AG09309 (cell line): ENCODE measurements at regions not wholly inside any gene's neighbourhood (a gene's known extent, or its start where the extent isn't known, plus 50 kb on each side); places are given as distances from the start of the nearest gene placed in this dataset.

Source experiments
- DNase-seq: peaks from one replicate; pipeline ENCODE4 v3.0.0-alpha.2; 2010; ENCODE audit warnings: low read depth
- H3K4me3 ChIP-seq: 2 replicates; pipeline ENCODE4 v1.5.1; 2011; ENCODE audit warnings: mild to moderate bottlenecking, low read depth, low read length, moderate library complexity; ENCODE audit not compliant: control insufficient read depth
- TF ChIP-seq, protein P1 (sequence below): IDR thresholded peaks from 2 replicates; pipeline ENCODE4 v1.5.1; 2011; ENCODE audit warnings: mild to moderate bottlenecking, low read depth, low read length, inconsistent platforms; ENCODE audit not compliant: insufficient read depth, control insufficient read depth; ENCODE audit errors: missing control alignments

DNA sequence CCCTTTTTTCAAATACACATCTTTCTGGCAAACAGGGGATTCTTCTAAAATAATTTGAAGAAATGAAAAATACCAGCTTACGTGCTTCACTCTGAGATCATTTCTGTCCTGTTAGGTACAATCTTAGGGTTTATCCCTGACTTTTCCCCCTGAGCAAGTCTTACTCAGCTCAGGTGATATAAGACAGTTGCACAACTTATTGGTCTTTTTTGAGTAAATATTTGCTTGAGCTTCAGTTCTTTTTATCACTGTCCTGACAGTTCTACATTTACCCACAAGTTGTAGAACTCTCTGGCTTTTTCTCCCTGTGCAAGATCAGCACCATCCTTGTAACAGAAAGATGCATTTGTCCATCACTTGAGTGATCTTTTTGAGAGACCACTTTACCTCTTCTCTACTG, 84.9 kb downstream of the MID1IP1 start:
- DNase-seq: no peak
- TF ChIP-seq, protein P1, sequence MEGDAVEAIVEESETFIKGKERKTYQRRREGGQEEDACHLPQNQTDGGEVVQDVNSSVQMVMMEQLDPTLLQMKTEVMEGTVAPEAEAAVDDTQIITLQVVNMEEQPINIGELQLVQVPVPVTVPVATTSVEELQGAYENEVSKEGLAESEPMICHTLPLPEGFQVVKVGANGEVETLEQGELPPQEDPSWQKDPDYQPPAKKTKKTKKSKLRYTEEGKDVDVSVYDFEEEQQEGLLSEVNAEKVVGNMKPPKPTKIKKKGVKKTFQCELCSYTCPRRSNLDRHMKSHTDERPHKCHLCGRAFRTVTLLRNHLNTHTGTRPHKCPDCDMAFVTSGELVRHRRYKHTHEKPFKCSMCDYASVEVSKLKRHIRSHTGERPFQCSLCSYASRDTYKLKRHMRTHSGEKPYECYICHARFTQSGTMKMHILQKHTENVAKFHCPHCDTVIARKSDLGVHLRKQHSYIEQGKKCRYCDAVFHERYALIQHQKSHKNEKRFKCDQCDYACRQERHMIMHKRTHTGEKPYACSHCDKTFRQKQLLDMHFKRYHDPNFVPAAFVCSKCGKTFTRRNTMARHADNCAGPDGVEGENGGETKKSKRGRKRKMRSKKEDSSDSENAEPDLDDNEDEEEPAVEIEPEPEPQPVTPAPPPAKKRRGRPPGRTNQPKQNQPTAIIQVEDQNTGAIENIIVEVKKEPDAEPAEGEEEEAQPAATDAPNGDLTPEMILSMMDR: no peak
- no peak overlapping the region for H3K4me3 ChIP-seq

DNA sequence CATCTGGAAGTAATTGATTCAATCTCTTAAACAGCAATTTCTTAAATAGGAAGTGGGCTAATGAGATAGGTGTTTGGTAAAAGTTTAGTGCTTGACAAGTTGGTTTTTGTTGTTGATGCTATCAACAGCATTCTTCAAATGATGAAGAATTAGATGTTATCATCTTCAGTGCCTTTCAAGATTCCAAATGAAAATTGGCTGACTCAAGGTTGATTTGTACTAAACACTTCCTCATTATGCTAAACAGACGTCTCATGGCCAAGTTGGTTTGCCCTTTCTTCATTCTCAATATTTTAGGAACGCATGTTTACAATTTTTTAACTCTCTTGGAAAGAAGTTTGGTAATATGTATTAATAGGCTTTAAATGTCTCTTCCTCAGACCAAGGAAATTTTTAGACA, 86.0 kb downstream of the MID1IP1 start:
- TF ChIP-seq, protein P1: no peak
- H3K4me3 ChIP-seq: no peak overlapping the region
- no peak for DNase-seq

GRCh38 chrX:38890326-38890725, 89.1 kb downstream of the MID1IP1 start:
- no peak overlapping the region for H3K4me3 ChIP-seq
- DNase-seq: no peak
- TF ChIP-seq, protein P1: no peak

GRCh38 chrX:38890963-38891362, 89.7 kb downstream of the MID1IP1 start:
- H3K4me3 ChIP-seq: no peak overlapping the region
- DNase-seq: no peak
- TF ChIP-seq, protein P1: no peak

DNA sequence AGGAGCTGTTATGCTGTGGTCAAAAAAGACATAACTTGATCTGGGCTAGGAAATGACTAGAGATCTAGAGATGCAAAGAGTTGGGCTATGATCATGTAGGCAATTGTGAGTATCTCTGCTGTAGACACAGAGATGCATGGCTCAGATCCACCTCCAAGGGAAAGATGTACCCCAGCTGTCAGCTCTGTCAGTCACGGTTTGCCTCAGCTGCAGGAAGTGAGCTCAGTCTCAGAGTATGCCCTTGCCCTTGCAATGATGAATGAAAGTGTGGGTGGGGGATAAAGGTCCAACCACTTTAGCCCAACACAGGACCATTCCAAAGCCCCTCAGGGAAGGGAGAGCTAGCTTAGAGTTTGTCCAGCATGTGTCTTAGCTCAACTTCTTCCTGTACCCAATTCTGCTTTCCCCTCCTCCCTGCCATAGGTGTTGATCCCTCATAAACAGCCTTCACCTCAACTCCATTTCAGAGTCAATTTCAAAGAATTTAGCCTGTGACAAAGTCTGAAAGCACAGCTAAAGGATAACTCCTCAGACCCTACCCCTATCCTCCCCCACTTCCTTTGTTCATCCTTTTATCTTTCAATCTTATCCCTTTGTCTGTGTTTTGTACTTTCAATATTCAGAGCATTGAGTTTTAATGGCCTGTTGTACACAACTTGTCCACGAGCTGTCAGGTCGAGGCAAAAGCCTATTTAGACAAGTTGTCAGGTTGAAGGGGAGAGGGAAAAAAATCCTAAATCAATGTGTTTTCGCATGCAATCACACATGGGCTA, 90.6 kb downstream of the MID1IP1 start:
- no peak overlapping the region for H3K4me3 ChIP-seq
- TF ChIP-seq, protein P1: no peak
- no peak for DNase-seq

DNA sequence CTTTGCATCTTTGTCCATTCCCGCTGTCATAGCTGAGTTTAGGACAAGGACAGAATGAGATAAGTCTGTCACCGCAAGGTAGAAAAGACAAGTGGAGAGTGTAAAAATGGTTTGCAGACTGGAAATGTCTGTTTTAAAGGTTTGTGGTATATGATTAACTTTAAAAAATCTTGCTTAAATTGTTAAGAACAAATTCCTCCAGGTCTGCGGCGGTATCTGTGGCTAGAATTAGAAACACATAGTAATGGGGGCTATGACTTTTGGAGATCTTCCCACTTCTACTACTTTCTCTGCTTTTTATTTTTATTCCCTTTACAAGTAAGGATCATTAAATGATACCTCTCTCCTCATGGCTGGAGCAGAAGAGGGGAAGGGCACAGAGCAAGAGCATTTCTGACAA, 92.2 kb downstream of the MID1IP1 start:
- TF ChIP-seq, protein P1: no peak
- DNase-seq: no peak
- no peak overlapping the region for H3K4me3 ChIP-seq
